Caco-2 (cell line): ENCODE measurements at regions not wholly inside any gene's neighbourhood (a gene's known extent, or its start where the extent isn't known, plus 50 kb on each side); places are given as distances from the start of the nearest gene placed in this dataset.

Experiments
- BruUV-seq: library from RNA; stranded (reverse); fragments of 400-500 nt; replicated peaks from 2 replicates; lab custom pipeline; 2021; lab: Mats Ljungman, UMichigan
- CTCF ChIA-PET: fragments of 300-600 bp; sonication (Branson Sonifier 250); formaldehyde crosslinking; loops from one replicate; lab custom pipeline; 2022; ENCODE audit warnings: antibody characterized with exemption; lab: Charles Lee
- POLR2A ChIA-PET: fragments of 300-600 bp; sonication (Branson Sonifier 250); formaldehyde crosslinking; loops from one replicate; lab custom pipeline; 2022; ENCODE audit warnings: antibody characterized with exemption; lab: Charles Lee
- DNase-seq, 2 experiments: peaks; one replicate each; pipeline versions ENCODE4 v3.0.0 to v3.0.0-alpha.2; 2020 to 2022
- H3K27me3 ChIP-seq: replicated peaks from 2 replicates; pipeline ENCODE4 v1.6.0; 2011; ENCODE audit warnings: low read length; ENCODE audit not compliant: control insufficient read depth, insufficient read depth
- H3K36me3 ChIP-seq: 2 replicates; pipeline ENCODE4 v1.5.1; 2011; ENCODE audit warnings: low read length; ENCODE audit not compliant: control insufficient read depth, insufficient read depth
- H3K4me1 ChIP-seq: fragments of 250-450 bp; sonication (Bioruptor Pico); 2 replicates; pipeline ENCODE4 v1.5.1; 2020; ENCODE audit warnings: mild to moderate bottlenecking
- H3K4me3 ChIP-seq: 2 replicates; pipeline ENCODE4 v1.5.1; 2011; ENCODE audit warnings: low read depth, mild to moderate bottlenecking, control low read depth, low read length
- H3K9me3 ChIP-seq: fragments of 250-450 bp; sonication (Bioruptor Pico); 2 replicates; pipeline ENCODE4 v1.5.1; 2020; ENCODE audit warnings: mild to moderate bottlenecking, moderate library complexity
- H3K27ac Mint-ChIP-seq: one replicate; pipeline ENCODE4 v1.8.0; 2022; ENCODE audit warnings: mixed read lengths; ENCODE audit not compliant: unreplicated experiment
- H3K27me3 Mint-ChIP-seq: one replicate; pipeline ENCODE4 v1.8.0; 2022; ENCODE audit warnings: mixed read lengths; ENCODE audit not compliant: insufficient read depth, unreplicated experiment
- H3K36me3 Mint-ChIP-seq: one replicate; pipeline ENCODE4 v1.8.0; 2022; ENCODE audit warnings: mild to moderate bottlenecking, mixed read lengths; ENCODE audit not compliant: insufficient read depth, unreplicated experiment
- H3K4me1 Mint-ChIP-seq: one replicate; pipeline ENCODE4 v1.8.0; 2022; ENCODE audit warnings: low read depth, mixed read lengths; ENCODE audit not compliant: unreplicated experiment
- H3K4me3 Mint-ChIP-seq: one replicate; pipeline ENCODE4 v1.8.0; 2022; ENCODE audit warnings: mild to moderate bottlenecking, moderate library complexity, mixed read lengths; ENCODE audit not compliant: unreplicated experiment
- H3K9me3 Mint-ChIP-seq: one replicate; pipeline ENCODE4 v1.8.0; 2022; ENCODE audit warnings: mixed read lengths; ENCODE audit not compliant: unreplicated experiment
- CTCF ChIP-seq, 2 experiments: fragments of 200-600 bp in 1 of 2; IDR thresholded peaks; 1 replicate in 1 of 2; 2 replicates in 1 of 2; pipeline versions ENCODE4 v1.5.1 to v1.8.0; 2011 to 2022; ENCODE audit warnings: antibody characterized with exemption in 1 of 2, control low read depth in 1 of 2, inconsistent platforms in 1 of 2, low read depth in 1 of 2, low read length in 1 of 2, mild to moderate bottlenecking in 1 of 2, moderate library complexity in 1 of 2; ENCODE audit not compliant: insufficient read depth in 1 of 2, severe bottlenecking in 1 of 2, unreplicated experiment in 1 of 2
- intact Hi-C: fragments of 100-400 bp; cut with micrococcal nuclease; formaldehyde crosslinking; loops from one replicate; pipeline ENCODE4 v1.10.0; 2022; ENCODE audit not compliant: unreplicated experiment

DNA sequence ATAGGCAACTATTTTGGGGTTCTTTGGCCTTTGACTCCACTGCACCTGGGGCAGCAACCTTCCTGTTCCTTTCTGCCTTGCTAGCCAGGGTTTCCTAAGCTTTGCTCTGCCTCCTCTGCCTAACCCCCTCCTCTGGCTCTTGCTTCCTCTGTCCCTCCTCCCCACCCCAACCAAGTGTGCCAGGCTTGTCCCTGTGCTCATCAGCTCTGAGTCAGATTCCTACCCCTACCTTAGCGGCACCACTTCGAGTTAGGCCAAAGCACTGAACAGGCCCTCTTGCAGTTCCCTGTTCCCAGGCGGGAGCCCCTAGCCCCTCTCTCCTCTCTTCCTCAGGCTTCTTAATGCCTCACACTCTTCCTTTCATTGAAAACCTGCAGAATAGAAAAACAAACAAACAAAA lies 74.8 kb upstream of the HAO2 start:
- intact Hi-C loops: no loop called here
- Histone ChIP-seq H3K36me3 (no peaks in the 10 kb centered on the region), H3K9me3 (no peaks in the 10 kb centered on the region), H3K4me1 (peaks cover 6% of the 10 kb centered on the region), H3K27me3 (no peaks in the 10 kb centered on the region), H3K4me3 (no peak overlapping the region)
- no peak overlapping the region for H3K4me3 Mint-ChIP-seq
- H3K9me3 Mint-ChIP-seq: no peaks in the 10 kb centered on the region
- DNase-seq: no peak
- H3K27me3 Mint-ChIP-seq: no peaks in the 10 kb centered on the region
- POLR2A ChIA-PET: no interaction called here
- no peak overlapping the region for H3K27ac Mint-ChIP-seq
- TF ChIP-seq CTCF (IDR thresholded peaks at IDR 0.05; ENCODE audit: insufficient read depth in 1 of 2, low read depth in 1 of 2, low read length in 1 of 2, severe bottlenecking in 1 of 2, unreplicated experiment in 1 of 2): no peak
- H3K36me3 Mint-ChIP-seq: peaks cover 10% of the 10 kb centered on the region
- no TSS peak for BruUV-seq
- H3K4me1 Mint-ChIP-seq: no peaks in the 10 kb centered on the region
- CTCF ChIA-PET: interaction anchor here (1.2 kb wide), 1 partner anchor 18 kb away, joined by 3 read pairs; no protein-coding TSS in a partner anchor

GRCh38 chr1:119294199-119294598 lies 74.4 kb upstream of the HAO2 start:
- H3K27ac Mint-ChIP-seq: no peak overlapping the region

GRCh38 chr1:119294722-119295121 lies 73.9 kb upstream of the HAO2 start:
- ChIA-PET CTCF (interaction anchor here (0.5 to 1.2 kb wide), 2 partner anchors 10 to 19 kb away, joined by 3 read pairs; no protein-coding TSS in a partner anchor), POLR2A (no interaction called here)
- Histone ChIP-seq H3K36me3 (no peaks in the 10 kb centered on the region), H3K9me3 (no peaks in the 10 kb centered on the region), H3K27me3 (no peaks in the 10 kb centered on the region), H3K4me1 (peaks cover 6% of the 10 kb centered on the region), H3K4me3 (no peak overlapping the region)
- Mint-ChIP-seq H3K27me3 (no peaks in the 10 kb centered on the region), H3K9me3 (peaks cover 8% of the 10 kb centered on the region), H3K4me1 (no peaks in the 10 kb centered on the region), H3K4me3 (no peak overlapping the region), H3K27ac (no peak overlapping the region), H3K36me3 (peaks cover 10% of the 10 kb centered on the region)
- intact Hi-C loops: no loop called here
- no peak for DNase-seq
- no peak for TF ChIP-seq CTCF (IDR thresholded peaks at IDR 0.05; ENCODE audit: insufficient read depth in 1 of 2, low read depth in 1 of 2, low read length in 1 of 2, severe bottlenecking in 1 of 2, unreplicated experiment in 1 of 2)
- BruUV-seq: no TSS peak

More at GRCh38 chr1:119294199-119294598, 74.4 kb upstream of the HAO2 start:
- DNase-seq: no peak
- POLR2A ChIA-PET: no interaction called here
- TF ChIP-seq CTCF (IDR thresholded peaks at IDR 0.05; ENCODE audit: insufficient read depth in 1 of 2, low read depth in 1 of 2, low read length in 1 of 2, severe bottlenecking in 1 of 2, unreplicated experiment in 1 of 2): no peak
- H3K27me3 Mint-ChIP-seq: no peaks in the 10 kb centered on the region
- no peak overlapping the region for H3K4me3 Mint-ChIP-seq
- intact Hi-C loops: no loop called here
- H3K36me3 ChIP-seq: no peaks in the 10 kb centered on the region
- peaks cover 3% of the 10 kb centered on the region for H3K9me3 Mint-ChIP-seq
- CTCF ChIA-PET: interaction anchor here (1.2 kb wide), 1 partner anchor 19 kb away, joined by 3 read pairs; no protein-coding TSS in a partner anchor
- no peak overlapping the region for H3K4me3 ChIP-seq
- BruUV-seq: no TSS peak
- no peaks in the 10 kb centered on the region for H3K9me3 ChIP-seq
- no peaks in the 10 kb centered on the region for H3K4me1 Mint-ChIP-seq
- H3K36me3 Mint-ChIP-seq: peaks cover 10% of the 10 kb centered on the region
- no peaks in the 10 kb centered on the region for H3K27me3 ChIP-seq
- H3K4me1 ChIP-seq: peaks cover 6% of the 10 kb centered on the region
